Retina (tissue), 1 donor: ENCODE measurements at regions not wholly inside any gene's neighbourhood (a gene's known extent, or its start where the extent isn't known, plus 50 kb on each side); places are given as distances from the start of the nearest gene placed in this dataset.

Experiments used
- DNase-seq: peaks from one replicate; pipeline ENCODE4 v3.0.0-alpha.2; 2016

DNA sequence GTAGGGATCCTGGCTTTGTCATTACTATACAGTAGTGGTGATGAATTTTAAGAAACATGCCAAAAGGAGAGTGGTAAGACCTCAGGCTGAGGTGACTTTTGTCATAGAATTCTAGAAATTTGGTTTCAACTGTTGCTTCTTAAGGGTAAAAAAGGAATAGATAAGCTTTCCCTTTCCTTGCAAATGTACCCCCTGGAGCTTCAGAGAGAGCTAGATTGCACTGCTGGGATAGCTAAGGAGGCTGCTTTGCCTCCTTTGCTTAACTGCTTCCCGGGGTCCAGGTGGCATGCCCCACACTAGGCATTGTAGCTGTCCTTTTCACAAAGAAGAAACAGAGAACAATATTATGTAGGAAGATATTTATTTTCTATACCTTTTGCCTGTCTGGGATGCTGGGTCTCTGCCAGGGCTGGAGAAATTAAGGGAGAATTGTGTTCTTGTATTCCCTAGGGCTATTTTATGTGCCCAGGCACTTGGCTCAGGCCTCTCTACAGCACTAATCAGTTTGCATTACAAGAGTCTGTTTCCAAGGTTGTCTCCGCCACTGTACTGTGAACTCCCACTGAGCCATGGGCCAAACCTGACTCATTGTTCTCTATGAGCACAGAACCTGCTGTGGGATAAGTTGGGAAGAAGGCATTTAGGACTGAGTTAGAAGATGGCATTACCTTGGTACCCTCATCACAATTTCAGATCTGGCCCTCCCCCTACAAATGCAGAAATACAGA, 460.0 kb downstream of the PDCD6IP start:
- no peak for DNase-seq

DNA sequence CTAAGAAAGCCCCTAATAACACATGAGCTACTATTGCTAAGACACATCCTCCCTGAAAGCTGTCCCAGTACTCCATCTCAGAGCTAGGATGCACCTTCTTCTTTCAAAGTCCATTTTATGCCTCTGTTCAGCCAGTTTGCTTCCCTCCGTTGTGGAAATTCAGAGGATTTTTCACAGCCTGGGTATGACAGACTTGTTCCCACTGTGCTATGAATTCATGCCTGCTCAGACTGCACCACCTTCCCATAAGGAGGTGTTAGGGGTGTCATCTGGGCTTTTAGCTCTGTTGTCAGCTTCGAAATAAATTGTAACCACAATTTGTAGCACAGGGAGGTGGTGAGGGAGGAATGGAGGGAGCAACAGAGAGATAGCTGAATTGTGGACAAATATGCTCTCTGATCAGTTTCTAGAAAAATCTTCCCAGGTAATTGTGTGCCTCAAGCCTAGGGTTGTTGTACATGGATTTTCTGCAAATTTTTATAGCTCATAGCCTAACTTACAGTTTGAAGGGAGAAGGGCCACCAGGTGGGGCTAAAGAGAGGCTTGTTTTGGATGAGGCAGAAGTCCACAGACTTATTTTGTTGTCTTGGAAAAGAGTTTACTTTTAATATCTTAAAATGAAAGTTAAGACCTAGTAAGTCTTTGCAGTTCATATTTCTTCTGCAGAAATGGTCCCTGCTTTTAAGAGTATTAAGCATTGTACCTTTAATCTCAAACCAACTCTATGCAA, 462.0 kb downstream of the PDCD6IP start:
- DNase-seq, result peak; percentile 30

DNA sequence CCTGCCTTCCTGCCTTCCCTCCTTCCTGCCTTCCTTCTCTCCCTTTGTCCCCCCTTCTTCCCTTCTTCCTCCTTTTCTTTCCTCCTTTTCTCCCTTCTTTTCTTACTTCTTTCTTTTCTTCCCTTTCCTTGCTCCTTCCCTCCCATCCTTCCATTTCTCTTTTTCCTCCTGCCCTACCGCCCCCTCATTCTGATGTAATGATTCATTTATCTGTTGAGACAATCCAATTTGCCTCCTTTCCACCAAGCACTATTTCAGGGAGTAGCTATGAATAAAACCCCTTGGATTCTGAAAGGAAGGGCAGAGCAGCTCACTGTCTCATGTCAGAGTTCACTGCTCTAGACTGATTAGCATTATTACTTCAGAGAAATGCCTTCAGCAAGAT, 462.6 kb downstream of the PDCD6IP start:
- DNase-seq, result no peak

GRCh38 chr3:34263101-34263621, 464.7 kb downstream of the PDCD6IP start:
- no peak for DNase-seq

DNA sequence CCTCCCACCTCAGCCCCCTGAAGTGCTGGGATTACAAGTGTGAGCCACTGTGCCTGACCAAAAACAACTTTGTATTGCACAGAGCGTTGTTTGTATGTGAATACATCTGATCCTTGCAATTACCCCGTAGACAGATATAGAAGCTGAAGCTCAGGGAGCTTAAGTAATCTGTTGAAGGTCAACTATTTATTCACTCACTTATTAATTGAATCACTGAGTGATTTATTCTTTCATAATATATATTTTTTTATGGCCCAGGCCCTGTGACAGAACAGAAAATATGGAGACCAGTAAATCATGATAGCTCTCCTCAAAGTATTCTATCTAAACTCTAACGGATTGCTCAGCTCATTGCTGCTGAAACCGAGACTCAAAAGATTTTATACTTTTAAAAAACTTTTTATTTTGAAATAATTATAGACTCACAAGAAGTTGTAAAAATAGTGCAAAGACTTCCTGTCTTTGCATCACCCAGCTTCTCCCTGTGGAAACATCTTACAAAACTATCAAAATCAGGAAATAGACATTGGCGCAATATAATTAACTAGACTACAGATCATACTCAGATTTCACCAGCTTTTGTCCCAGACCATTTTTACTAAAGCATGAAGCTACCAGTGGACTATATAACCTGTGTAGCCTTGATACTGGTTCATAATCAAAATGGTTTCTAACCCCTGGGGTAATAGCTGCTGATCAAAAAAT, 466.1 kb downstream of the PDCD6IP start:
- no peak for DNase-seq

- no peak for DNase-seq
Measured at GRCh38 chr3:34267088-34267487, 468.7 kb downstream of the PDCD6IP start.

- no peak for DNase-seq
Measured at GRCh38 chr3:34268032-34268709, 469.7 kb downstream of the PDCD6IP start.

DNA sequence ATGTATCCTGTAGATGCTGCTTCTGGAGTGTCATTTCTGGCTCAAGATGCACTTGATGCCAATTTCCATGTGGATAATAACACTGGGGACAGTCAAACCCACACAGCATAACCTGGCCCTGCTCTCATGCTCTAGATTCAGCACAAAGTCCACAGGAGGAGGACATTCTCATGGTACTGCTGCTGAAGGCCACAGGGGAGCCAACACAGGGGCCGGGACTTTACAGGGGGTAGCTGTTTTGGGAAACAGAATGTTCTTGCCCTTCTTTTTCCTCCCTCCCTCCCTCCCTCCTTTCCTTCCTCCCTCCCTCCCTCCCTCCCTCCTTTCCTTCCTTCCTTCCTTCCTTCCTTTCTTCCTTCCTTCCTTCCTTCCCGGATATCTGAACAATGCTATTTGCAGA, 477.4 kb downstream of the PDCD6IP start:
- DNase-seq, result no peak

DNA sequence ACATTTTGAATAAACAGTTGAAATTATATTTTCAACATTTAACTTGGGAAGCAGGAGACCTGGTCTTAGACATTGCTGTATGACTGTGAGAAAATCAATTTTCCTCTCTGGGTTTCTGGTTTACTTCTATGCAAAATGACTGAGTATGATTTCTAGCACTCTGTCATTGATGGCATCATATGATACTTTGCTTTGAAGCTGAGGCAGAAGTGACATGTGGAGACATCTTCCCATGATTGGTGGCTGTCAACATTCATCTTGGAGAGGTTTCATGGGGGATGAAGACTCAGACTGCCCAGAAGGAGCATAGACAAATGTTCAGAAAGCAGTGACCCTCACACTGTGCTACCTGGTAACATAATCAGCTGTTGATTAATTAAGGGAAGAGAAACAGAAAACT, 477.9 kb downstream of the PDCD6IP start:
- DNase-seq, result no peak

GRCh38 chr3:34277110-34277509, 478.7 kb downstream of the PDCD6IP start:
- no peak for DNase-seq

DNA sequence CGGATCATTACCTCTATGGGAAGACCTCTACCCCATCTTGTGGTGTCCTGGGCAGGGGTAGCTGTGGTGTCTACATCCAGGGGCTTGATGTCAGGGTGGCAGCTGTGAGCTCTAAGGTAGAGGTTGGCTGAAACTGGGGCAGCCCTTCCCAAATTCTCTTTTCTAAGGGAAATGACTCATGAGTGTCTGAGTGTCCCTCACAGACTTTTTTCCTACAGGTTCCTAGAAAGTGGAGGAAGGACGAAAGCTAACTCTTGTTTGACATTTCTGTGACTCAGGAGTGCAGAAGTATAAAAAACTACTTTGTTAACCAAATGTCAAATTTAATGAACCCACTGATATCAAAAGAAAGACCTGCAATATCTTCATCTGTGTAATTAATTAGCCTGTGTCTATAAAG, 481.5 kb downstream of the PDCD6IP start:
- DNase-seq, result no peak

- no peak for DNase-seq
Measured at GRCh38 chr3:34283751-34284150, 485.3 kb downstream of the PDCD6IP start.

- no peak for DNase-seq
Measured at GRCh38 chr3:34284959-34285826, 486.8 kb downstream of the PDCD6IP start.

DNA sequence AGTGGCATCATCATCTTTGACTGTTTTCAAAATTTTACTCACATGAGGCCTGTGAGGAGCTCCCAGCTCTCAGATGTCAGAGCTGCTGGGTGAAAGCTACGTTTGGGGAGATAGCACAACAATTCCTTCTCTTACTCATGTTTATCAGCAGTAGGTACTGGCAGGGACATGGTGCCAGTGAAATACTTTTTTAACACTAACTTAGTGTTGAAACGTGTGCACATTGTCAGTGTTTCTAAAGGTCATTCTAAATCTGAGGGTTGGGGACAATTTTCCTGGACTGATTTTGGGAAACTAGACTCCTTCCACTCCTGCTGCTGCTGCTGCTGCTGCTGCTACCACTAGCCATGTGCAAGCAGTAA, 487.4 kb downstream of the PDCD6IP start:
- DNase-seq, result no peak

GRCh38 chr3:34292605-34293300, 494.3 kb downstream of the PDCD6IP start:
- no peak for DNase-seq

DNA sequence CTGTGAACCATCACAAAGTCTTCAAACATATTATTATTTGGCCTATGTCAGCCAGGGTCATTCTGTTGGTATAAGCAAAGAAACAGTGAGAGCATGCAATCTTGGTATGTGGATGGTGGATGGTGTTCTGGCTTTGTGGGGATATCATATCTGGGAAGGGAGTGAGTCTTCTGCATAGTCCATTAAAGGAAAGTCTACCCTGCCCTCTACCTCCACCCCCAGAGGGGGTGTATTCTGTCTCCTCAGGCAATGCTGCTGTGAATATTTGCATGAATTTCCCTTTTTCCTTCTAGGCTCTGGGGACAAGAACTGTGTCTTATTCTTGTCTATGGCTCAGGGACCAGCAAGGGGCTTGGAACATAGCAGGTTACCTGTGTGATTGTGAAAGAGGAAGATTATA, 495.8 kb downstream of the PDCD6IP start:
- no peak for DNase-seq

DNA sequence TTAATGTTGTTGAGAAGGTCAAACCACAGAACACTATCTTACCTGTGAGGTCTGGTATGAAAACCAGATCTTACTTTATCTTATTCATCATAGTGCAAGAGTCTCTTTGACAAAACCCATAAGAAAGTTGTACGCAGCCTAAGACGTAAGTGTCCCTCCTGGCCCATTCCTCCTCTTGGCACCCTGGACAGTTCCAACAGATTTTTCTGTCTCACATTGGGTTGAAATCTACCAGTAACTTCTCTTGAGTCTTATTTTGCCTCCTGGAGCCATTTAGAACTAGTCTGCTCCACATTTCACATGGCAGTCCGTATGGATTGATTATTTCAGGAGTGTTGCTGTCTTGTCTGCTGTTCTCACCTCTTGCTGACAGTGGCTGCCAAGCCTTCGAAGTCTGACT, 498.4 kb downstream of the PDCD6IP start:
- no peak for DNase-seq

GRCh38 chr3:34298653-34299052, 500.2 kb downstream of the PDCD6IP start:
- DNase-seq, result no peak

GRCh38 chr3:34300621-34301020, 502.2 kb downstream of the PDCD6IP start:
- DNase-seq, result no peak

DNA sequence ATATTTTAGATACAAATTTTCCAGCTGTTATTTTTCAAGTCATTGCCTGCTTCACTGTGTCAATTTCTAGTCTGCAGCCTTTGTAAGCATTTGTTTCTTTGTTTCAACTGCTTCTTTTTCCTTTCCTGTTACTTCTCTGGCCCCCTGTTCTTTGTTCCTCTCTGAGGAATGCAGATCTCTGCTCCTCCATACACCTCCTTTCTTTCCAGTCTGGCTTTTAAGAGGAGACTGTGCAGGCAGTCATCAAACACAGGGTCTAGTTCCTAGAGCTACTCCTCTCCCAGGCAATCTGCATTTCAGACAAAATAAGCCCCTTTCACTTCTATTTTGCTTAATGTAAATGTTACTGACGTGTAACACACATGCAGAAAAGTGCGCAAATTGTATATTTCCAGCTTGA, 502.9 kb downstream of the PDCD6IP start:
- no peak for DNase-seq

GRCh38 chr3:34305266-34305665, 506.8 kb downstream of the PDCD6IP start:
- no peak for DNase-seq

DNA sequence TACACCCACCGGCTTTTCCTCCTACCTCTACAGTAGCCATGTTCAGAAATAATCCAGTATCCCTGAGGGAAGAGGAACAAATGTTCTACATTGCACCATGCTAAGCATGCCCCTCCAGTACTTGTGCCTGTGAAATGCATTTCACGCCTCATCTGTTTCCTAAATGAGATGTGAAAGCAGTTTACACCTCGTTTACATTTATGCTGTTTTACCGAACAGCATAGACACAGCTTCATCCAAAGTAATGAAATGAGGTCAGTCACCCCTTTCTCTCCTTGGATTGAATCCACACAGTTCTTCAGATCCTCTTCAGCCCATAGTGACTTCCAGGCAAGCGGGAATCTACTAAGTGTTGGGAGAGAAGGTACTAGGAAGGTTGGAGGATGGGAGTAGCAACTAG, 514.3 kb downstream of the PDCD6IP start:
- DNase-seq, result no peak
